ENCODE measurements at regions not wholly inside any gene's neighbourhood (a gene's known extent, or its start where the extent isn't known, plus 50 kb on each side); places are given as distances from the start of the nearest gene placed in this dataset.

GRCh38 chr4:185878633-185879032, 66.6 kb upstream of the SORBS2 start:
- TF ChIP-seq, protein P1, sequence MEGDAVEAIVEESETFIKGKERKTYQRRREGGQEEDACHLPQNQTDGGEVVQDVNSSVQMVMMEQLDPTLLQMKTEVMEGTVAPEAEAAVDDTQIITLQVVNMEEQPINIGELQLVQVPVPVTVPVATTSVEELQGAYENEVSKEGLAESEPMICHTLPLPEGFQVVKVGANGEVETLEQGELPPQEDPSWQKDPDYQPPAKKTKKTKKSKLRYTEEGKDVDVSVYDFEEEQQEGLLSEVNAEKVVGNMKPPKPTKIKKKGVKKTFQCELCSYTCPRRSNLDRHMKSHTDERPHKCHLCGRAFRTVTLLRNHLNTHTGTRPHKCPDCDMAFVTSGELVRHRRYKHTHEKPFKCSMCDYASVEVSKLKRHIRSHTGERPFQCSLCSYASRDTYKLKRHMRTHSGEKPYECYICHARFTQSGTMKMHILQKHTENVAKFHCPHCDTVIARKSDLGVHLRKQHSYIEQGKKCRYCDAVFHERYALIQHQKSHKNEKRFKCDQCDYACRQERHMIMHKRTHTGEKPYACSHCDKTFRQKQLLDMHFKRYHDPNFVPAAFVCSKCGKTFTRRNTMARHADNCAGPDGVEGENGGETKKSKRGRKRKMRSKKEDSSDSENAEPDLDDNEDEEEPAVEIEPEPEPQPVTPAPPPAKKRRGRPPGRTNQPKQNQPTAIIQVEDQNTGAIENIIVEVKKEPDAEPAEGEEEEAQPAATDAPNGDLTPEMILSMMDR (conservative IDR thresholded peaks at IDR 0.05 in 1 of 2, IDR thresholded peaks at IDR 0.05 in 1 of 2; ENCODE audit: extremely low read depth in 1 of 2, insufficient read depth in 1 of 2, low read depth in 1 of 2, low read length in 2 of 2): no peak
- TF ChIP-seq EZH2 (IDR thresholded peaks at IDR 0.05; ENCODE audit: borderline replicate concordance, low read length): no peak

Data from mammary epithelial cell (primary cell).